GM12874 (cell line): ENCODE measurements at regions not wholly inside any gene's neighbourhood (a gene's known extent, or its start where the extent isn't known, plus 50 kb on each side); places are given as distances from the start of the nearest gene placed in this dataset.

Experiments used
- TF ChIP-seq, protein P1 (sequence below): IDR thresholded peaks from 2 replicates; pipeline ENCODE4 v1.5.1; 2011; ENCODE audit warnings: low read depth, mild to moderate bottlenecking, control low read depth, low read length, moderate library complexity; ENCODE audit not compliant: insufficient read depth

DNA sequence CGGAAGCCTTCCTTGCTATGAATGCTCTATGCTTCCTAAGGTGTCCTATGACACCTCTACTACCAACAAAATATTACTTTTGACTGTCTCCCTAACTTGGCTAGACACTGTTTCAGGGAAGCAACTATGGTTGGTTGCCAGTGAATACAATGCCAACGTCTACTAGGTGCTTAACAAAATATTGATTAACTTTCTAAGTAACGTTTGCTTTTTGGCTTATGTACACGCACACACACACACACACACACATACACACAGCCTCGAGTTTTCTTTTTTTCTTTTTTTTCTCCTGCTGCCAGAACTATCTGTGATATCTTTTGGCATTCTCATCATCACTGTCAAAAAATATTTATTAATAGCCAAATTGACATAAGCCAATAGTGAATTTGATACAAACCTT is 864.0 kb downstream of the PLA2G4A start:
- TF ChIP-seq, protein P1, sequence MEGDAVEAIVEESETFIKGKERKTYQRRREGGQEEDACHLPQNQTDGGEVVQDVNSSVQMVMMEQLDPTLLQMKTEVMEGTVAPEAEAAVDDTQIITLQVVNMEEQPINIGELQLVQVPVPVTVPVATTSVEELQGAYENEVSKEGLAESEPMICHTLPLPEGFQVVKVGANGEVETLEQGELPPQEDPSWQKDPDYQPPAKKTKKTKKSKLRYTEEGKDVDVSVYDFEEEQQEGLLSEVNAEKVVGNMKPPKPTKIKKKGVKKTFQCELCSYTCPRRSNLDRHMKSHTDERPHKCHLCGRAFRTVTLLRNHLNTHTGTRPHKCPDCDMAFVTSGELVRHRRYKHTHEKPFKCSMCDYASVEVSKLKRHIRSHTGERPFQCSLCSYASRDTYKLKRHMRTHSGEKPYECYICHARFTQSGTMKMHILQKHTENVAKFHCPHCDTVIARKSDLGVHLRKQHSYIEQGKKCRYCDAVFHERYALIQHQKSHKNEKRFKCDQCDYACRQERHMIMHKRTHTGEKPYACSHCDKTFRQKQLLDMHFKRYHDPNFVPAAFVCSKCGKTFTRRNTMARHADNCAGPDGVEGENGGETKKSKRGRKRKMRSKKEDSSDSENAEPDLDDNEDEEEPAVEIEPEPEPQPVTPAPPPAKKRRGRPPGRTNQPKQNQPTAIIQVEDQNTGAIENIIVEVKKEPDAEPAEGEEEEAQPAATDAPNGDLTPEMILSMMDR: no peak

- TF ChIP-seq, protein P1: no peak
These were observed 867.3 kb downstream of the PLA2G4A start for GRCh38 chr1:187696073-187696472.

GRCh38 chr1:187714470-187714869 is 885.7 kb downstream of the PLA2G4A start:
- TF ChIP-seq, protein P1: no peak

DNA sequence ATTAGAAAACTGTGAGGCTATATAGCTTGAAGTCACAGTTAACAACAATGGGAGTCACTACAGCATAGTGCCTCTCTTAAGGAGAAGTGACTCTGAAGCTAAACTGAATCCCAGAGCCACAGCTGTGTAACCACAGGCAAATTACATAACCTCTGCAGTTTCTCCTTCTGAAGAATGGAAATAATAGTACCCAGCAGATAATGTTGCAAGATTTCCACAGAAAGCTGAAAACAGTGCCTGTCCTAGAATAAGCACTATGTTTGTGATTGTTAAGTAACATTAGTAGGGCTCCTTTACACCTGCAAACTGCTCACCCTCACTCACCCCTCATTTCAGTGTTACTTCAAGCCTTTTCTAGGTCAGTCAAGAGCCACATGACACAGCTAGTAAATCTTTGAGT is 886.7 kb downstream of the PLA2G4A start:
- TF ChIP-seq, protein P1: no peak

DNA sequence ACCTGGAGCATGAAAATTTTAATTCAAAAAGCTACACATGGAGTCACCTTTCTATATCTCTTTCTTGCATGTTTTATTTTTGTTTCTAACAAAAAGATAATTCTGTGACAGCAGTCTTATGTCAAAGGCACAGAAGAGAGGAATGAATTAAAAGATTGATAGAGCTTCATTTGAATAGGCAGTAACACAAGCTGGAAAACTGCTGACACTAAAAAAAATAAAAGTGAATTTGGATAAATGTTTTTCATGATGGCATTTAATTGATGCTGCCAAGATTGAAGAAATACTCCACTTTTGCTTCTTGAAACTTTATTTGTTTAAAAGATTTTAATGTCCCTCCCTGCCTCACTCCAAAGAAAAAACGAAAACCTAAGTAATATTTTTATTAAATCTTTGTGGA is 887.4 kb downstream of the PLA2G4A start:
- TF ChIP-seq, protein P1: no peak

DNA sequence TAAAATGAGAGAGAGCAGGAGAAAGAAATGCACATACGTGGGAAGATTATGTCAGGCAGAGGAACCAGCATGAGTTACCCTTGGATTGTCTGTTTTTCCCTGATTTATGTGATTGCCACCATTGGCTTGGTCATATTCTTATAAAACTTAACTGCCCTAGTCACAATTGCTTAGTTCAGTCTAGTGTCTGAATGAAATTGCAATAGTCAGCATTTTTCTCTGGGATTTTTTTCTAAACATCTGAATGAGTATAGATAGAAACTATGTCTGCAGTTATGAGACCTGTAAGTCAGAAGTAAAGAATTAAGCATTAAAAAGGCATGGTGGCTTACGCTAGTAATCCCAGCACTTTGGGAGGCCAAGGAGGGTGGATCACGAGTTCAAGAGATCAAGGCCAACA is 889.8 kb downstream of the PLA2G4A start:
- TF ChIP-seq, protein P1: no peak

DNA sequence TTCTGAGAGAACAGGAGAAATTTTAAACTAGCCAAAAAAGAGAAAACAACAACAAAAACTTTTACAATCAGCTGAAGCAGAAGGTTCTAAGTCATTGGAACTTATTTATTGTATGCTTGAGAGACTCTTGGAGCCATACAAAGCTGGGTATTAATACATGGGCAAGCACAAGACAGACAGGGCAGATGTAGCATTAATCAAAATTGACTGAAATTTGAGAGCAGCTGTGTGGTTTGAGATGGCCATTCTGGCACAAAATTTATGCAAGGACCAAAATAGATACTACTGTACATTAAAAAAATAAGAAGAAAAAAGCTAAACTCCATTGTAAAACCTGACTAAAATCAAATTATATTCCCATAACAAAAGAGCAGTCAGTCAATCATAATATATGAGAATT is 892.5 kb downstream of the PLA2G4A start:
- TF ChIP-seq, protein P1: no peak

- TF ChIP-seq, protein P1: no peak
These were observed 896.5 kb downstream of the PLA2G4A start for GRCh38 chr1:187725216-187725615.
